H1 (cell line): ENCODE measurements at regions not wholly inside any gene's neighbourhood (a gene's known extent, or its start where the extent isn't known, plus 50 kb on each side); places are given as distances from the start of the nearest gene placed in this dataset.

Source experiments
- CTCF ChIA-PET: fragments of 300-600 bp; sonication (Branson Sonifier 250); formaldehyde crosslinking; loops from one replicate; lab custom pipeline; 2021; ENCODE audit not compliant: partially characterized antibody; lab: Charles Lee
- POLR2A ChIA-PET: fragments of 300-600 bp; sonication (Branson Sonifier 250); formaldehyde crosslinking; loops from one replicate; lab custom pipeline; 2021; ENCODE audit warnings: inconsistent platforms; ENCODE audit not compliant: partially characterized antibody; lab: Charles Lee
- DNase-seq, 2 experiments: peaks; one replicate each; pipeline versions ENCODE4 v3.0.0 to v3.0.0-alpha.2; 2010 to 2022; ENCODE audit warnings: low spot score in 2 of 2, low read depth in 1 of 2, mixed read lengths in 1 of 2
- FAIRE-seq: peaks from 2 replicates; lab custom pipeline; 2011; peaks lifted over from hg19 to GRCh38; lab: Jason Lieb, UNC
- H2AFZ ChIP-seq: 2 replicates; pipeline ENCODE4 v1.8.1; 2012; ENCODE audit warnings: low read length, inconsistent platforms
- H2AK5ac ChIP-seq: 2 replicates; pipeline ENCODE4 v1.6.1; 2013; ENCODE audit warnings: low read depth, low read length
- H2BK120ac ChIP-seq: replicated peaks from 2 replicates; pipeline ENCODE3; 2013; ENCODE audit warnings: low read depth, low read length, inconsistent platforms
- H2BK12ac ChIP-seq: 2 replicates; pipeline ENCODE4 v1.6.1; 2013; ENCODE audit warnings: low read depth, low read length
- H2BK15ac ChIP-seq: 2 replicates; pipeline ENCODE4 v1.6.1; 2013; ENCODE audit warnings: low read length
- H2BK20ac ChIP-seq: 2 replicates; pipeline ENCODE4 v1.6.1; 2013; ENCODE audit warnings: low read length
- H2BK5ac ChIP-seq: 2 replicates; pipeline ENCODE4 v1.6.1; 2013; ENCODE audit warnings: low read depth, low read length
- H3K14ac ChIP-seq: 2 replicates; pipeline ENCODE4 v1.6.1; 2013; ENCODE audit warnings: inconsistent platforms; ENCODE audit not compliant: insufficient read length
- H3K18ac ChIP-seq: 2 replicates; pipeline ENCODE4 v1.6.1; 2013; ENCODE audit warnings: low read length; ENCODE audit errors: extremely low read depth
- H3K23ac ChIP-seq: 2 replicates; pipeline ENCODE4 v1.6.1; 2013; ENCODE audit warnings: inconsistent platforms; ENCODE audit not compliant: insufficient read length
- H3K23me2 ChIP-seq: 2 replicates; pipeline ENCODE4 v1.6.1; 2013; ENCODE audit warnings: low read depth, low read length
- H3K27ac ChIP-seq: 2 replicates; pipeline ENCODE4 v1.6.1; 2011; ENCODE audit warnings: low read depth, low read length, inconsistent platforms
- H3K27me3 ChIP-seq, 4 experiments: replicated peaks in 1 of 4; 1 replicate in 1 of 4; 2 replicates in 3 of 4; pipeline versions ENCODE4 v1.6.1 to v1.8.1; 2011 to 2013; ENCODE audit warnings: low read length in 3 of 4, mild to moderate bottlenecking in 3 of 4, inconsistent platforms in 2 of 4, mixed read lengths in 2 of 4, moderate library complexity in 1 of 4; ENCODE audit not compliant: control insufficient read depth in 3 of 4, insufficient read depth in 3 of 4; ENCODE audit errors: extremely low read depth in 1 of 4
- H3K36me3 ChIP-seq, 4 experiments: 2 replicates each; pipeline versions ENCODE4 v1.6.1 to v1.8.1; 2011 to 2013; ENCODE audit warnings: mild to moderate bottlenecking in 4 of 4, low read length in 3 of 4, moderate library complexity in 2 of 4, control low read depth in 1 of 4, inconsistent platforms in 1 of 4; ENCODE audit not compliant: insufficient read depth in 4 of 4, control insufficient read depth in 2 of 4
- H3K4ac ChIP-seq: replicated peaks from 2 replicates; pipeline ENCODE3; 2013; ENCODE audit warnings: low read length, low read depth, mixed read lengths, inconsistent platforms; ENCODE audit not compliant: insufficient read length
- H3K4me1 ChIP-seq, 4 experiments: replicated peaks in 1 of 4; 1 replicate in 1 of 4; 2 replicates in 3 of 4; pipeline versions ENCODE4 v1.6.1 to v1.8.1; 2011 to 2013; ENCODE audit warnings: low read length in 3 of 4, inconsistent platforms in 2 of 4, mixed read lengths in 1 of 4; ENCODE audit not compliant: insufficient read depth in 4 of 4, control insufficient read depth in 3 of 4
- H3K4me2 ChIP-seq, 2 experiments: 2 replicates each; pipeline versions ENCODE4 v1.6.1 to v1.8.1; 2011 to 2013; ENCODE audit warnings: low read depth in 2 of 2, low read length in 2 of 2, control low read depth in 1 of 2, inconsistent platforms in 1 of 2, mild to moderate bottlenecking in 1 of 2; ENCODE audit not compliant: insufficient read depth in 1 of 2
- H3K4me3 ChIP-seq, 4 experiments: fragments of 200-600, 300-600 bp in 1 of 4; sonication (generic), shearing (Covaris generic), sonication (Bioruptor Twin) in 1 of 4; 2 replicates each; pipeline versions ENCODE4 v1.5.1 to v1.8.1; 2011 to 2016; ENCODE audit warnings: low read length in 4 of 4, low read depth in 3 of 4, control low read depth in 2 of 4, inconsistent platforms in 2 of 4, mild to moderate bottlenecking in 2 of 4, mixed read lengths in 1 of 4, moderate library complexity in 1 of 4; ENCODE audit not compliant: insufficient read depth in 2 of 4; ENCODE audit errors: extremely low read depth in 1 of 4
- H3K56ac ChIP-seq: replicated peaks from 2 replicates; pipeline ENCODE3; 2013; ENCODE audit warnings: low read depth, mild to moderate bottlenecking, mixed read lengths, low read length, inconsistent platforms; ENCODE audit not compliant: insufficient read length
- H3K79me1 ChIP-seq: 2 replicates; pipeline ENCODE4 v1.6.1; 2013; ENCODE audit warnings: low read depth, low read length, control low read depth
- H3K79me2 ChIP-seq, 2 experiments: 2 replicates each; pipeline versions ENCODE4 v1.6.1 to v1.8.1; 2012 to 2013; ENCODE audit warnings: low read length in 2 of 2, mild to moderate bottlenecking in 2 of 2, inconsistent platforms in 1 of 2; ENCODE audit not compliant: insufficient read depth in 2 of 2, control insufficient read depth in 1 of 2
- H3K9ac ChIP-seq, 4 experiments: replicated peaks in 1 of 4; 1 replicate in 1 of 4; 2 replicates in 3 of 4; pipeline versions ENCODE4 v1.6.1 to v1.8.1; 2011 to 2013; ENCODE audit warnings: low read depth in 3 of 4, low read length in 3 of 4, control low read depth in 2 of 4, mild to moderate bottlenecking in 2 of 4, moderate library complexity in 2 of 4, inconsistent platforms in 1 of 4; ENCODE audit errors: extremely low read depth in 1 of 4
- H3K9me3 ChIP-seq, 2 experiments: 2 replicates each; pipeline versions ENCODE4 v1.6.1 to v1.8.1; 2012 to 2013; ENCODE audit warnings: mild to moderate bottlenecking in 2 of 2, moderate library complexity in 2 of 2, control low read depth in 1 of 2, inconsistent platforms in 1 of 2, low read depth in 1 of 2, low read length in 1 of 2, mixed read lengths in 1 of 2; ENCODE audit not compliant: insufficient read depth in 2 of 2
- H4K20me1 ChIP-seq, 2 experiments: replicated peaks in 1 of 2; 2 replicates each; pipeline versions ENCODE3 to v1.8.1; 2011 to 2013; ENCODE audit warnings: inconsistent platforms in 2 of 2, low read length in 2 of 2, mild to moderate bottlenecking in 1 of 2; ENCODE audit not compliant: insufficient read depth in 2 of 2, control insufficient read depth in 1 of 2
- H4K5ac ChIP-seq: 2 replicates; pipeline ENCODE4 v1.6.1; 2013; ENCODE audit warnings: low read length, low read depth, mixed read lengths, inconsistent platforms; ENCODE audit not compliant: insufficient read length
- H4K8ac ChIP-seq: 2 replicates; pipeline ENCODE4 v1.8.0; 2013; ENCODE audit warnings: mild to moderate bottlenecking, moderate library complexity, low read length, inconsistent platforms; ENCODE audit not compliant: insufficient read depth; ENCODE audit errors: extremely low read depth
- H4K91ac ChIP-seq: replicated peaks from 2 replicates; pipeline ENCODE3; 2013; ENCODE audit warnings: low read length, mixed read lengths, inconsistent platforms; ENCODE audit not compliant: insufficient read length
- BACH1 ChIP-seq: IDR thresholded peaks from 2 replicates; pipeline ENCODE4 v1.6.1; 2012; ENCODE audit warnings: low read length, improper control_type of control experiment
- CTCF ChIP-seq, 3 experiments: IDR thresholded peaks; 1 replicate in 2 of 3; 2 replicates in 1 of 3; pipeline versions ENCODE4 v1.5.1 to v1.6.1; 2011; ENCODE audit warnings: low read length in 3 of 3, mild to moderate bottlenecking in 3 of 3, inconsistent platforms in 2 of 3, low read depth in 1 of 3, moderate library complexity in 1 of 3; ENCODE audit not compliant: insufficient read depth in 1 of 3; ENCODE audit errors: control extremely low read depth in 1 of 3
- RAD21 ChIP-seq, 2 experiments: IDR thresholded peaks in 1 of 2; conservative IDR thresholded peaks in 1 of 2; 2 replicates each; pipeline ENCODE4 v1.6.1; 2011; ENCODE audit warnings: low read depth in 2 of 2, low read length in 2 of 2, improper control_type of control experiment in 1 of 2, inconsistent platforms in 1 of 2, mild to moderate bottlenecking in 1 of 2, moderate library complexity in 1 of 2
- WGBS, 2 experiments: shearing (Covaris generic) in 1 of 2; methylation state at CpG; one replicate each; pipeline versions ENCODE4 v1.1.6 to v1.1.7; 2013 to 2015; ENCODE audit warnings: low lambda C conversion rate in 2 of 2, mixed read lengths in 2 of 2, inconsistent platforms in 1 of 2, low coverage in 1 of 2, missing lambda C conversion rate in 1 of 2; ENCODE audit not compliant: insufficient replicate concordance in 2 of 2, insufficient coverage in 1 of 2, insufficient read length in 1 of 2; ENCODE audit errors: extremely low coverage in 1 of 2, missing lambda C conversion rate in 1 of 2; 5-methylcytosine and 5-hydroxymethylcytosine counted together

- no peak overlapping the region for H2AK5ac ChIP-seq
- no peak overlapping the region for H2BK15ac ChIP-seq
- DNase-seq = no peak
- H2BK5ac ChIP-seq = peak overlapping the region; percentile 52; the same call in 1 of the 2 replicates
- H3K9ac ChIP-seq = no peak overlapping the region
- H3K79me2 ChIP-seq = no peaks in the 10 kb centered on the region
- ChIA-PET POLR2A (no interaction called here), CTCF (interaction anchor here (0.7 kb wide), 1 partner anchor 91 kb away, joined by 3 read pairs; no protein-coding TSS in a partner anchor)
- H3K27ac ChIP-seq = no peak overlapping the region
- H2BK12ac ChIP-seq = no peak overlapping the region
- 95% methylated on average over 5 of the region's 5 CpGs; no CpG with 5 or more reads in 1 of the 2 experiments for WGBS, 2 experiments
- H3K56ac ChIP-seq = no peak overlapping the region
- H2BK120ac ChIP-seq = no peak overlapping the region
- no peak overlapping the region for H3K4ac ChIP-seq
- no peak overlapping the region for H4K8ac ChIP-seq
- no peak for FAIRE-seq
- no peaks in the 10 kb centered on the region for H3K23me2 ChIP-seq
- no peaks in the 10 kb centered on the region; a peak in 1 of 7 replicates for H3K4me1 ChIP-seq
- H3K4me3 ChIP-seq = no peak overlapping the region
- no peaks in the 10 kb centered on the region for H3K27me3 ChIP-seq
- H3K36me3 ChIP-seq = no peaks in the 10 kb centered on the region
- H2BK20ac ChIP-seq = no peak overlapping the region
- no peak overlapping the region for H3K14ac ChIP-seq
- H3K79me1 ChIP-seq = no peaks in the 10 kb centered on the region
- H3K9me3 ChIP-seq = no peaks in the 10 kb centered on the region
- no peaks in the 10 kb centered on the region for H4K20me1 ChIP-seq
- no peak overlapping the region for H3K4me2 ChIP-seq
- H3K23ac ChIP-seq = no peak overlapping the region
- H4K91ac ChIP-seq = no peak overlapping the region
- 0 out of 4 replicates have a peak, but pooled peaks of 1 of the 2 experiments have one; percentile 14 for TF ChIP-seq RAD21 (IDR thresholded peaks at IDR 0.05 in 1 of 2, conservative IDR thresholded peaks at IDR 0.05 in 1 of 2; ENCODE audit: low read depth in 2 of 2, low read length in 2 of 2)
- TF ChIP-seq CTCF (IDR thresholded peaks at IDR 0.05; ENCODE audit: control extremely low read depth in 1 of 3, insufficient read depth in 1 of 3, low read depth in 1 of 3, low read length in 3 of 3) = 0 out of 4 replicates have a peak, but pooled peaks of 1 of the 3 experiments have one; percentile 7
- no peak for TF ChIP-seq BACH1
- H2AFZ ChIP-seq = 0 out of 2 replicates have a peak overlapping the region, but pooled peaks have one; percentile 6
- 0 out of 2 replicates have a peak overlapping the region, but pooled peaks have one; percentile 32 for H3K18ac ChIP-seq
- H4K5ac ChIP-seq = no peak overlapping the region
Measured at GRCh38 chr9:100690438-100690837, 112.6 kb downstream of the CAVIN4 start.
